ENCODE measurements at regions not wholly inside any gene's neighbourhood (a gene's known extent, or its start where the extent isn't known, plus 50 kb on each side); places are given as distances from the start of the nearest gene placed in this dataset.
"Not testable (repeated sequence)": the region's sequence is repeated elsewhere in the genome, so short reads cannot be mapped to it uniquely, and the experiment has no call there.

- ChIA-PET POLR2A (no interaction called here), CTCF (no interaction called here)
- no peak for DNase-seq (ENCODE audit: extremely low spot score)
- TF ChIP-seq CTCF (IDR thresholded peaks at IDR 0.05; ENCODE audit: control extremely low read depth, extremely low read depth, low read depth, missing control alignments), result no peak
Observed at GRCh38 chr3:34669490-34669889, 871.1 kb downstream of the PDCD6IP start.

- no peak for DNase-seq (ENCODE audit: extremely low spot score)
- no peak for TF ChIP-seq CTCF (IDR thresholded peaks at IDR 0.05; ENCODE audit: control extremely low read depth, extremely low read depth, low read depth, missing control alignments)
- CTCF ChIA-PET, result interaction anchor here (1.9 kb wide), 1 partner anchor 9 kb away, joined by 5 read pairs; no protein-coding TSS in a partner anchor
- POLR2A ChIA-PET, result no interaction called here
Observed at GRCh38 chr3:34675383-34676120, 877.1 kb downstream of the PDCD6IP start.

GRCh38 chr3:34676436-34676835 is 878.0 kb downstream of the PDCD6IP start:
- ChIA-PET CTCF (interaction anchor here (1.7 kb wide), 2 partner anchors 11 to 14 kb away, joined by 3 to 5 read pairs; no protein-coding TSS in a partner anchor), POLR2A (no interaction called here)
- no peak for TF ChIP-seq CTCF (IDR thresholded peaks at IDR 0.05; ENCODE audit: control extremely low read depth, extremely low read depth, low read depth, missing control alignments)
- DNase-seq (ENCODE audit: extremely low spot score), result no peak

- TF ChIP-seq CTCF (IDR thresholded peaks at IDR 0.05; ENCODE audit: control extremely low read depth, extremely low read depth, low read depth, missing control alignments), result no peak
- ChIA-PET POLR2A (no interaction called here), CTCF (no interaction called here)
- no peak for DNase-seq (ENCODE audit: extremely low spot score)
Observed at GRCh38 chr3:34678575-34678974, 880.1 kb downstream of the PDCD6IP start.

GRCh38 chr3:34679055-34679454 is 880.6 kb downstream of the PDCD6IP start:
- POLR2A ChIA-PET; CTCF ChIA-PET; DNase-seq (ENCODE audit: extremely low spot score): not testable (repeated sequence)

GRCh38 chr3:34683851-34684250 is 885.4 kb downstream of the PDCD6IP start:
- peak; percentile 63 for TF ChIP-seq CTCF (IDR thresholded peaks at IDR 0.05; ENCODE audit: control extremely low read depth, extremely low read depth, low read depth, missing control alignments)
- POLR2A ChIA-PET, result no interaction called here
- DNase-seq (ENCODE audit: extremely low spot score), result no peak
- CTCF ChIA-PET, result interaction anchor here (0.6 to 4.8 kb wide), 33 partner anchors 9 to 807 kb away, joined by 3 to 88 read pairs (median 5); no protein-coding TSS in a partner anchor

DNA sequence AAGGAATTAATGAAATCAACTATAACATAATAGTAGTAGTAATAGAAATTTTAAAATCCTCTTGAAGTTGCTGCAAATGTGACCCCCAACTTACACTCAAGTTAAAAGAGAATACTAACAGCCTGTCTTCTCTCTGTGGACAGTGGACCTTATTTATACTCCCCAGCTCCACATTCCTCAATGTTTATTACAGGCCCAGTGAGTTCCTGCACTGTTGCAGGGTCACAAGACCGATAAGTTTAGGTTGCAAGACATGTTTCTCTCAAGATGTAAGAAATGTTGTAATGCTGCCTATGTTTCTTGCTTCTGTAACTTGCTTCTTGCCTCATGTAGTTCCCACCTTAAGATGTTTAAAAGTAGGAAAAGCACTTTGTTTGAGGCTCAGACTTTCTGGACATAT is 888.1 kb downstream of the PDCD6IP start:
- POLR2A ChIA-PET, result no interaction called here
- CTCF ChIA-PET, result interaction anchor here (1.5 to 4.8 kb wide), 3 partner anchors 426 to 803 kb away, joined by 5 to 88 read pairs (median 9); no protein-coding TSS in a partner anchor
- TF ChIP-seq CTCF (IDR thresholded peaks at IDR 0.05; ENCODE audit: control extremely low read depth, extremely low read depth, low read depth, missing control alignments), result no peak

More for the DNA sequence above, 888.1 kb downstream of the PDCD6IP start:
- DNase-seq (ENCODE audit: extremely low spot score), result no peak
